GM12878 (cell line): ENCODE measurements at regions not wholly inside any gene's neighbourhood (a gene's known extent, or its start where the extent isn't known, plus 50 kb on each side); places are given as distances from the start of the nearest gene placed in this dataset.

Experiments
- ATAC-seq: fragments of 200-7000 bp; cut with Tn5 transposase; 3 replicates; pipeline ENCODE4 v1.9.1; 2020; ENCODE audit warnings: mild to moderate bottlenecking, moderate library complexity
- BruUV-seq: library from RNA; stranded (reverse); fragments of 400-500 nt; replicated peaks from 2 replicates; lab custom pipeline; 2021; lab: Mats Ljungman, UMichigan
- CTCF ChIA-PET: fragments of 300-600 bp; sonication (Branson Sonifier 250); formaldehyde crosslinking; extraction: SDS; loops from one replicate; lab custom pipeline; 2021; ENCODE audit warnings: inconsistent platforms; lab: Yijun Ruan, JAX
- POLR2A ChIA-PET: fragments of 350-600 bp; formaldehyde crosslinking; extraction: SDS; loops from one replicate; lab custom pipeline; 2021; ENCODE audit warnings: inconsistent platforms; lab: Charles Lee
- RAD21 ChIA-PET: fragments of 300-600 bp; sonication (Branson Sonifier 250); formaldehyde crosslinking; loops from one replicate; lab custom pipeline; 2023; ENCODE audit warnings: antibody characterized with exemption; ENCODE audit not compliant: unreplicated experiment; lab: Charles Lee
- SMC1A ChIA-PET: fragments of 300-600 bp; sonication (Branson Sonifier 250); formaldehyde crosslinking; loops from one replicate; lab custom pipeline; 2023; ENCODE audit not compliant: unreplicated experiment, uncharacterized antibody; lab: Charles Lee
- DNase-seq: peaks from one replicate; pipeline ENCODE4 v3.0.0-alpha.2; 2011; ENCODE audit warnings: low read depth, low spot score
- FAIRE-seq: peaks from 3 replicates; lab custom pipeline; 2011; peaks lifted over from hg19 to GRCh38; lab: Jason Lieb, UNC
- H2AFZ ChIP-seq: 2 replicates; pipeline ENCODE4 v1.6.0; 2011; ENCODE audit warnings: low read depth, low read length, control low read depth; ENCODE audit not compliant: control insufficient read depth
- H3K27ac ChIP-seq: 2 replicates; pipeline ENCODE4 v1.5.1; 2011; ENCODE audit warnings: control low read depth; ENCODE audit not compliant: control insufficient read depth, insufficient read depth
- H3K27me3 ChIP-seq, 2 experiments: replicated peaks in 1 of 2; 2 replicates each; pipeline versions ENCODE4 v1.6.0 to v1.6.1; 2011; ENCODE audit warnings: low read length in 1 of 2; ENCODE audit not compliant: control insufficient read depth in 2 of 2, insufficient read depth in 2 of 2
- H3K36me3 ChIP-seq, 2 experiments: 2 replicates each; pipeline ENCODE4 v1.5.1; 2011; ENCODE audit warnings: low read length in 1 of 2; ENCODE audit not compliant: control insufficient read depth in 2 of 2, insufficient read depth in 2 of 2
- H3K4me1 ChIP-seq: 2 replicates; pipeline ENCODE4 v1.6.1; 2011; ENCODE audit warnings: mild to moderate bottlenecking, low read length, moderate library complexity, mixed read lengths; ENCODE audit not compliant: control insufficient read depth, insufficient read depth
- H3K4me2 ChIP-seq: 2 replicates; pipeline ENCODE4 v1.6.0; 2011; ENCODE audit warnings: control low read depth; ENCODE audit not compliant: control insufficient read depth, insufficient read depth
- H3K4me3 ChIP-seq: fragments of 200-600 bp; sonication (generic); 2 replicates; pipeline ENCODE4 v1.5.1; 2016
- H3K79me2 ChIP-seq: 2 replicates; pipeline ENCODE4 v1.6.0; 2011; ENCODE audit warnings: low read length; ENCODE audit not compliant: control insufficient read depth, insufficient read depth
- H3K9ac ChIP-seq: 2 replicates; pipeline ENCODE4 v1.8.0; 2011; ENCODE audit warnings: low read length, control low read depth, mixed read lengths; ENCODE audit not compliant: control insufficient read depth, insufficient read depth
- H3K9me3 ChIP-seq: replicated peaks from 3 replicates; pipeline ENCODE4 v1.5.1; 2011; ENCODE audit warnings: mild to moderate bottlenecking, low read length; ENCODE audit not compliant: control insufficient read depth, insufficient read depth
- H4K20me1 ChIP-seq: 2 replicates; pipeline ENCODE4 v1.6.0; 2011; ENCODE audit not compliant: control insufficient read depth, insufficient read depth
- BHLHE40 ChIP-seq, 2 experiments: fragments of 450-650 bp in 1 of 2; IDR thresholded peaks; 2 replicates each; pipeline ENCODE4 v1.6.1; 2011 to 2017; ENCODE audit warnings: low read depth in 2 of 2, borderline replicate concordance in 1 of 2, improper control_type of control experiment in 1 of 2, low read length in 1 of 2, mild to moderate bottlenecking in 1 of 2
- DPF2 ChIP-seq: fragments of 450-650 bp; IDR thresholded peaks from 2 replicates; pipeline ENCODE4 v1.6.1; 2017; ENCODE audit warnings: mild to moderate bottlenecking
- ETV6 ChIP-seq, 2 experiments: fragments of 450-650 bp in 1 of 2; IDR thresholded peaks in 1 of 2; conservative IDR thresholded peaks in 1 of 2; 2 replicates each; pipeline ENCODE4 v1.6.1; 2014; ENCODE audit warnings: antibody characterized with exemption in 1 of 2, borderline replicate concordance in 1 of 2, low read depth in 1 of 2, mild to moderate bottlenecking in 1 of 2, moderate library complexity in 1 of 2
- MTA2 ChIP-seq: fragments of 450-650 bp; IDR thresholded peaks from 2 replicates; pipeline ENCODE4 v1.6.1; 2016; ENCODE audit warnings: low read depth, mild to moderate bottlenecking, moderate library complexity
- NBN ChIP-seq: fragments of 450-650 bp; IDR thresholded peaks from 2 replicates; pipeline ENCODE4 v1.6.1; 2016
- NFYA ChIP-seq: IDR thresholded peaks from 2 replicates; pipeline ENCODE4 v1.6.1; 2011; ENCODE audit warnings: low read depth, mild to moderate bottlenecking, low read length, improper control_type of control experiment, borderline replicate concordance
- PAX8 ChIP-seq: fragments of 450-650 bp; IDR thresholded peaks from 2 replicates; pipeline ENCODE4 v1.6.1; 2017; ENCODE audit warnings: mild to moderate bottlenecking, moderate library complexity
- PML ChIP-seq: IDR thresholded peaks from 2 replicates; pipeline ENCODE4 v1.6.1; 2012; ENCODE audit warnings: low read length, inconsistent platforms
- RAD51 ChIP-seq: fragments of 450-650 bp; IDR thresholded peaks from 2 replicates; pipeline ENCODE4 v1.6.1; 2016; ENCODE audit warnings: moderate library complexity, mild to moderate bottlenecking, inconsistent platforms
- RBBP5 ChIP-seq: fragments of 200-600 bp; sonication (generic); conservative IDR thresholded peaks from 2 replicates; pipeline ENCODE4 v1.6.1; 2016
- SIX5 ChIP-seq: IDR thresholded peaks from 2 replicates; pipeline ENCODE4 v1.6.1; 2011; ENCODE audit warnings: mild to moderate bottlenecking, low read depth, low read length, moderate library complexity; ENCODE audit not compliant: severe bottlenecking
- SREBF1 ChIP-seq: IDR thresholded peaks from 2 replicates; pipeline ENCODE4 v1.6.1; 2012; ENCODE audit warnings: mild to moderate bottlenecking, low read length
- TAF1 ChIP-seq: IDR thresholded peaks from 2 replicates; pipeline ENCODE4 v1.6.1; 2011; ENCODE audit warnings: mild to moderate bottlenecking, low read depth, low read length, borderline replicate concordance
- TARDBP ChIP-seq: IDR thresholded peaks from 2 replicates; pipeline ENCODE4 v1.6.1; 2016; ENCODE audit warnings: borderline replicate concordance
- WGBS: methylation state at CpG from one replicate; pipeline ENCODE4 v1.1.6; 2016; ENCODE audit warnings: low lambda C conversion rate; ENCODE audit not compliant: insufficient replicate concordance, insufficient coverage; ENCODE audit errors: missing lambda C conversion rate; 5-methylcytosine and 5-hydroxymethylcytosine counted together
- in situ Hi-C: fragments of 300-500 bp; cut with MboI; formaldehyde crosslinking; loops from 9 replicates; pipeline ENCODE4 v1.14.3; 2018; ENCODE audit warnings: mixed read lengths
- intact Hi-C: fragments of 100-400 bp; cut with micrococcal nuclease; formaldehyde crosslinking; loops from one replicate; pipeline ENCODE4 v1.14.2; 2022; ENCODE audit not compliant: unreplicated experiment
- TF ChIP-seq, protein P1 (sequence below): fragments of 450-650 bp; IDR thresholded peaks from 2 replicates; pipeline ENCODE4 v1.6.1; 2014; ENCODE audit warnings: mild to moderate bottlenecking

DNA sequence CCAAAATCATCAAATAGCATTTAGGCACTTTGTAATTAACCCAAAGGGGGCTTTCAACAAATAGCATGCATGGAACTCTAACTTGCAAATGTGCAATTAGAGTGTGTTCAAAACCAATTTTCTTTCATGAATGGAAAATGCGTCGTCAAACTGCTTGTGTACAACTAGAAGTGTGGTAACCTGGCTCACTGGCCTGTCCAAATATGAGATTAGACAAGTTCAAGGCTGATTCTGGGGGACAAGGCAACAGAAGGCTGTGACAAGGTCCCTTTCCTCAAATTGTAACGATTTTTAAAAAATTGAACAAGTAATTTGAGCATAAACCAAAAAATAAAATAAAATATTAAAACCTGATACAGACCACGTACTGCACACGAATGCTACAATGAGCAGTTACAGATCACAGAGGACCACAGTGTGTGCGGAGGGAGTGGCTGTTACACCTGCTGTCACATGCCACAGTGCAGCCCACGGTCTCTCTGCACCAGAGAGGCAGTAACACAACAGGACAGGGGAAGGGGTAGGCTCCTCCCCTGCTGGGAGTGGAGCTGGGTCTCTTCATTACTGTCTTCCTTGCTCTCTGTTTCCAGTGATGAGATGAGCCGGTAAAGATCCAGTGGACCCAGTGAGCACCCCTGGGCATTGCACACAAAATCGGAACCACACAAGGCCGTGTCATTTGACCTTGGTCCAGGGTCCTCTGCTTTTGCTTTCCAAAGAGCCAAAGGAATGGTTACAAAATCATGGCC lies 252.2 kb upstream of the PDE10A start:
- H3K27me3 ChIP-seq: no peaks in the 10 kb centered on the region; a peak in 1 of 4 replicates
- H2AFZ ChIP-seq: no peak overlapping the region
- POLR2A ChIA-PET: no interaction called here
- in situ Hi-C loops: no loop called here
- no peaks in the 10 kb centered on the region for H3K79me2 ChIP-seq
- ATAC-seq: no peak
- H3K4me3 ChIP-seq: no peak overlapping the region
- no peaks in the 10 kb centered on the region for H3K36me3 ChIP-seq
- FAIRE-seq: no peak
- no peak overlapping the region for H3K27ac ChIP-seq
- DNase-seq: no peak
- BruUV-seq: no TSS peak
- WGBS: 17% methylated on average over 10 of the region's 10 CpGs
- H3K9ac ChIP-seq: no peak overlapping the region
- CTCF ChIA-PET: no interaction called here
- RAD21 ChIA-PET: no interaction called here
- intact Hi-C loops: no loop called here
- no peak overlapping the region for H3K4me2 ChIP-seq
- H3K9me3 ChIP-seq: no peaks in the 10 kb centered on the region
- no peaks in the 10 kb centered on the region for H3K4me1 ChIP-seq
- H4K20me1 ChIP-seq: no peaks in the 10 kb centered on the region
- SMC1A ChIA-PET: no interaction called here
- TF ChIP-seq RAD51 (no peak), NFYA (no peak), PAX8 (no peak), BHLHE40 (IDR thresholded peaks at IDR 0.05; ENCODE audit: borderline replicate concordance in 1 of 2, low read depth in 2 of 2, low read length in 1 of 2) (no peak), PML (no peak), TARDBP (no peak), SREBF1 (no peak), MTA2 (no peak), DPF2 (no peak), TAF1 (no peak), ETV6 (conservative IDR thresholded peaks at IDR 0.05 in 1 of 2, IDR thresholded peaks at IDR 0.05 in 1 of 2; ENCODE audit: borderline replicate concordance in 1 of 2, low read depth in 1 of 2) (no peak), NBN (no peak), SIX5 (no peak), RBBP5 (no peak)
- TF ChIP-seq, protein P1, sequence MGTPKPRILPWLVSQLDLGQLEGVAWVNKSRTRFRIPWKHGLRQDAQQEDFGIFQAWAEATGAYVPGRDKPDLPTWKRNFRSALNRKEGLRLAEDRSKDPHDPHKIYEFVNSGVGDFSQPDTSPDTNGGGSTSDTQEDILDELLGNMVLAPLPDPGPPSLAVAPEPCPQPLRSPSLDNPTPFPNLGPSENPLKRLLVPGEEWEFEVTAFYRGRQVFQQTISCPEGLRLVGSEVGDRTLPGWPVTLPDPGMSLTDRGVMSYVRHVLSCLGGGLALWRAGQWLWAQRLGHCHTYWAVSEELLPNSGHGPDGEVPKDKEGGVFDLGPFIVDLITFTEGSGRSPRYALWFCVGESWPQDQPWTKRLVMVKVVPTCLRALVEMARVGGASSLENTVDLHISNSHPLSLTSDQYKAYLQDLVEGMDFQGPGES: no peak
